Smooth muscle cell (in vitro differentiated cells): ENCODE measurements at regions not wholly inside any gene's neighbourhood (a gene's known extent, or its start where the extent isn't known, plus 50 kb on each side); places are given as distances from the start of the nearest gene placed in this dataset.
A peak's percentile ranks its signal among the peaks of the same experiment; 100 is the strongest.

ENCODE experiments used
- DNase-seq: peaks from one replicate; lab custom pipeline; 2025; ENCODE audit not compliant: unreplicated experiment; lab: John Stamatoyannopoulos, UW
- H2AFZ ChIP-seq: fragments of 200-600 bp; sonication (generic); 2 replicates; pipeline ENCODE4 v1.6.0; 2016; ENCODE audit warnings: antibody characterized with exemption, low read depth, mild to moderate bottlenecking
- H3F3A ChIP-seq: fragments of 200-600 bp; sonication (generic); 2 replicates; pipeline ENCODE4 v1.6.0; 2017; ENCODE audit warnings: antibody characterized with exemption, low read depth
- H3K27ac ChIP-seq: fragments of 200-600 bp; sonication (generic); 2 replicates; pipeline ENCODE4 v1.5.1; 2016; ENCODE audit warnings: low read depth, mild to moderate bottlenecking
- H3K27me3 ChIP-seq: fragments of 200-600 bp; sonication (generic); 2 replicates; pipeline ENCODE4 v1.6.1; 2016; ENCODE audit warnings: low read depth, mild to moderate bottlenecking
- H3K36me3 ChIP-seq: fragments of 200-600 bp; sonication (generic); 2 replicates; pipeline ENCODE4 v1.5.1; 2016; ENCODE audit warnings: low read depth
- H3K4me1 ChIP-seq: fragments of 200-600 bp; sonication (generic); 2 replicates; pipeline ENCODE4 v1.5.1; 2016; ENCODE audit warnings: low read depth
- H3K4me2 ChIP-seq: fragments of 200-600 bp; sonication (generic); 2 replicates; pipeline ENCODE4 v1.6.0; 2016; ENCODE audit warnings: mild to moderate bottlenecking
- H3K4me3 ChIP-seq: fragments of 200-600 bp; sonication (generic); 2 replicates; pipeline ENCODE4 v1.5.1; 2016; ENCODE audit warnings: mild to moderate bottlenecking
- H3K79me2 ChIP-seq: fragments of 200-600 bp; sonication (generic); 2 replicates; pipeline ENCODE4 v1.6.0; 2016; ENCODE audit warnings: low read depth, mild to moderate bottlenecking
- H3K9ac ChIP-seq: fragments of 200-600 bp; sonication (generic); 2 replicates; pipeline ENCODE4 v1.6.0; 2016; ENCODE audit warnings: low read depth
- H3K9me3 ChIP-seq: fragments of 200-600 bp; sonication (generic); replicated peaks from 2 replicates; pipeline ENCODE4 v1.5.1; 2016; ENCODE audit warnings: low read depth
- H4K20me1 ChIP-seq: fragments of 200-600 bp; sonication (generic); 2 replicates; pipeline ENCODE4 v1.6.0; 2016; ENCODE audit warnings: low read depth
- CTCF ChIP-seq: fragments of 200-600 bp; sonication (generic); IDR thresholded peaks from 2 replicates; pipeline ENCODE4 v1.5.1; 2017; ENCODE audit warnings: borderline replicate concordance, mild to moderate bottlenecking, antibody characterized with exemption; ENCODE audit not compliant: insufficient read depth, poor library complexity, severe bottlenecking
- WGBS: methylation state at CpG from one replicate; pipeline ENCODE4 v1.1.7; 2016; ENCODE audit warnings: low lambda C conversion rate; 5-methylcytosine and 5-hydroxymethylcytosine counted together

GRCh38 chr6:144769142-144769541 lies 484.0 kb downstream of the UTRN start:
- H3K27ac ChIP-seq, result no peak overlapping the region
- peaks cover 11% of the 10 kb centered on the region for H3K4me1 ChIP-seq
- H3F3A ChIP-seq, result no peaks in the 10 kb centered on the region
- no peaks in the 10 kb centered on the region for H3K36me3 ChIP-seq
- H2AFZ ChIP-seq, result no peak overlapping the region
- 72% methylated on average over 3 of the region's 3 CpGs for WGBS
- no peak overlapping the region for H3K4me3 ChIP-seq
- H3K79me2 ChIP-seq, result no peaks in the 10 kb centered on the region
- H4K20me1 ChIP-seq, result no peaks in the 10 kb centered on the region
- H3K4me2 ChIP-seq, result peak overlapping the region; percentile 19
- no peak overlapping the region for H3K9ac ChIP-seq
- no peaks in the 10 kb centered on the region for H3K9me3 ChIP-seq
- no peak for TF ChIP-seq CTCF
- H3K27me3 ChIP-seq, result no peaks in the 10 kb centered on the region
- no peak for DNase-seq

- DNase-seq, result no peak
- Histone ChIP-seq H3K4me2 (no peak overlapping the region), H3F3A (no peaks in the 10 kb centered on the region), H3K36me3 (peaks cover 4% of the 10 kb centered on the region), H3K4me1 (no peaks in the 10 kb centered on the region), H3K9me3 (no peaks in the 10 kb centered on the region), H3K79me2 (no peaks in the 10 kb centered on the region), H4K20me1 (no peaks in the 10 kb centered on the region), H3K9ac (no peak overlapping the region), H3K27me3 (no peaks in the 10 kb centered on the region), H3K4me3 (no peak overlapping the region), H3K27ac (no peak overlapping the region), H2AFZ (no peak overlapping the region)
- WGBS, result 85% methylated on average over 6 of the region's 6 CpGs
- no peak for TF ChIP-seq CTCF
Observed at GRCh38 chr6:144776031-144776819, 491.1 kb downstream of the UTRN start.

- H3F3A ChIP-seq, result no peaks in the 10 kb centered on the region
- H3K4me3 ChIP-seq, result no peak overlapping the region
- no peak overlapping the region for H3K9ac ChIP-seq
- no peak for TF ChIP-seq CTCF
- no peak overlapping the region for H2AFZ ChIP-seq
- no peak overlapping the region for H3K27ac ChIP-seq
- H4K20me1 ChIP-seq, result no peaks in the 10 kb centered on the region
- no peaks in the 10 kb centered on the region for H3K9me3 ChIP-seq
- H3K79me2 ChIP-seq, result no peaks in the 10 kb centered on the region
- no peak overlapping the region for H3K4me2 ChIP-seq
- DNase-seq, result no peak
- peaks cover 4% of the 10 kb centered on the region for H3K36me3 ChIP-seq
- H3K4me1 ChIP-seq, result no peaks in the 10 kb centered on the region
- H3K27me3 ChIP-seq, result no peaks in the 10 kb centered on the region
Observed at GRCh38 chr6:144777249-144777648, 492.1 kb downstream of the UTRN start.

- no peak for TF ChIP-seq CTCF
- no peak overlapping the region for H3K27ac ChIP-seq
- no peak overlapping the region for H3K4me2 ChIP-seq
- no peaks in the 10 kb centered on the region for H3K27me3 ChIP-seq
- H3F3A ChIP-seq, result no peaks in the 10 kb centered on the region
- no peaks in the 10 kb centered on the region for H3K4me1 ChIP-seq
- no peak for DNase-seq
- no peaks in the 10 kb centered on the region for H4K20me1 ChIP-seq
- no peaks in the 10 kb centered on the region for H3K9me3 ChIP-seq
- no peak overlapping the region for H3K4me3 ChIP-seq
- peaks cover 4% of the 10 kb centered on the region for H3K36me3 ChIP-seq
- no peak overlapping the region for H2AFZ ChIP-seq
- no peaks in the 10 kb centered on the region for H3K79me2 ChIP-seq
- 96% methylated on average over 2 of the region's 2 CpGs for WGBS
- no peak overlapping the region for H3K9ac ChIP-seq
Observed at GRCh38 chr6:144778056-144778455, 492.9 kb downstream of the UTRN start.
